Testis (tissue), 2 donors: ENCODE measurements at regions not wholly inside any gene's neighbourhood (a gene's known extent, or its start where the extent isn't known, plus 50 kb on each side); places are given as distances from the start of the nearest gene placed in this dataset.
"Not testable (repeated sequence)": the region's sequence is repeated elsewhere in the genome, so short reads cannot be mapped to it uniquely, and the experiment has no call there.

Experiments used
- DNase-seq: peaks from one replicate; pipeline ENCODE4 v3.0.0-alpha.2; 2019
- H3K27ac ChIP-seq, 2 donors: fragments of 200-600 bp; sonication (generic); one replicate each; pipeline ENCODE4 v1.5.1; 2019
- H3K27me3 ChIP-seq: fragments of 200-600 bp; sonication (generic); one replicate; pipeline ENCODE4 v1.5.1; 2019
- H3K36me3 ChIP-seq: fragments of 200-600 bp; sonication (generic); one replicate; pipeline ENCODE4 v1.5.1; 2017; ENCODE audit warnings: low read depth; ENCODE audit errors: missing control alignments
- H3K4me1 ChIP-seq: fragments of 200-600 bp; sonication (generic); one replicate; pipeline ENCODE4 v1.5.1; 2019
- H3K4me3 ChIP-seq, 2 donors: fragments of 200-600 bp; sonication (generic); one replicate each; pipeline ENCODE4 v1.5.1; 2017 to 2019
- H3K9me3 ChIP-seq: fragments of 200-600 bp; sonication (generic); one replicate; pipeline ENCODE4 v1.5.1; 2017
- CTCF ChIP-seq, 3 experiments: fragments of 450-650 bp in 2 of 3; fragments of 200-600 bp in 1 of 3; sonication (generic) in 1 of 3; IDR thresholded peaks; one replicate each; pipeline ENCODE4 v1.5.1; 2016 to 2019; ENCODE audit warnings: antibody characterized with exemption in 3 of 3, mild to moderate bottlenecking in 2 of 3, moderate library complexity in 1 of 3
- POLR2A ChIP-seq: fragments of 450-650 bp; IDR thresholded peaks from one replicate; pipeline ENCODE4 v1.6.1; 2017; ENCODE audit warnings: antibody characterized with exemption, mild to moderate bottlenecking, moderate library complexity
- WGBS, 2 donors: methylation state at CpG; one replicate each; pipeline ENCODE4 v1.1.5; 2018; 5-methylcytosine and 5-hydroxymethylcytosine counted together
- intact Hi-C: fragments of 100-400 bp; cut with DNase I; formaldehyde crosslinking; loops from one replicate; pipeline ENCODE4 v1.15.1; 2023; ENCODE audit warnings: low total_unique reads
- small RNA-seq, 2 donors: library from RNA; depleted of rRNA; stranded (forward); fragments of <200 nt; gene quantifications; one replicate each; pipeline ENCODE3, GENCODE V24; 2016

GRCh38 chr13:50761406-50761805 is 82.1 kb downstream of the DLEU7 start:
- no peak overlapping the region for H3K4me3 ChIP-seq
- no peaks in the 10 kb centered on the region for H3K27me3 ChIP-seq
- intact Hi-C loops, result no loop called here
- TF ChIP-seq CTCF (IDR thresholded peaks at IDR 0.05) (no peak), POLR2A (no peak)
- DNase-seq, result no peak
- WGBS, 2 donors, result 97 to 100% methylated on average over 1 of the region's 1 CpG
- no peaks in the 10 kb centered on the region for H3K36me3 ChIP-seq
- H3K27ac ChIP-seq, result no peak overlapping the region
- no peaks in the 10 kb centered on the region for H3K9me3 ChIP-seq
- H3K4me1 ChIP-seq, result no peaks in the 10 kb centered on the region

- intact Hi-C loops, result no loop called here
- no peak for DNase-seq
- Histone ChIP-seq H3K36me3 (no peaks in the 10 kb centered on the region), H3K4me3 (no peak overlapping the region), H3K27me3 (no peaks in the 10 kb centered on the region), H3K27ac (no peak overlapping the region), H3K9me3 (no peaks in the 10 kb centered on the region), H3K4me1 (no peaks in the 10 kb centered on the region)
- TF ChIP-seq POLR2A (no peak), CTCF (IDR thresholded peaks at IDR 0.05) (no peak)
- WGBS, 2 donors, result 88 to 92% methylated on average over 4 of the region's 4 CpGs
Measured at GRCh38 chr13:50762969-50763567, 80.4 kb downstream of the DLEU7 start.

- DNase-seq, result no peak
- Histone ChIP-seq H3K4me3 (no peak overlapping the region), H3K9me3 (no peaks in the 10 kb centered on the region), H3K4me1 (no peaks in the 10 kb centered on the region), H3K27me3 (no peaks in the 10 kb centered on the region), H3K27ac (no peak overlapping the region), H3K36me3 (no peaks in the 10 kb centered on the region)
- TF ChIP-seq CTCF (IDR thresholded peaks at IDR 0.05) (no peak), POLR2A (no peak)
- WGBS, 2 donors, result 66 to 75% methylated on average over 6 of the region's 6 CpGs
- intact Hi-C loops, result no loop called here
Measured at GRCh38 chr13:50766013-50766412, 77.5 kb downstream of the DLEU7 start.

- H3K9me3 ChIP-seq, result no peaks in the 10 kb centered on the region
- no peak overlapping the region for H3K4me3 ChIP-seq
- intact Hi-C loops, result no loop called here
- DNase-seq, result no peak
- no peak for TF ChIP-seq CTCF (IDR thresholded peaks at IDR 0.05)
- no peak for TF ChIP-seq POLR2A
- no peaks in the 10 kb centered on the region for H3K36me3 ChIP-seq
- WGBS, 2 donors, result 63 to 78% methylated on average over 1 to 3 of the region's 3 CpGs
- H3K27me3 ChIP-seq, result no peaks in the 10 kb centered on the region
- no peak overlapping the region for H3K27ac ChIP-seq
- H3K4me1 ChIP-seq, result no peaks in the 10 kb centered on the region
Measured at GRCh38 chr13:50766695-50767094, 76.8 kb downstream of the DLEU7 start.

GRCh38 chr13:50772881-50773280 is 70.6 kb downstream of the DLEU7 start:
- 91 to 92% methylated on average over 9 of the region's 9 CpGs for WGBS, 2 donors
- H3K36me3 ChIP-seq, DNase-seq, H3K4me1 ChIP-seq, H3K27me3 ChIP-seq, H3K27ac ChIP-seq, H3K4me3 ChIP-seq, H3K9me3 ChIP-seq, intact Hi-C loops: not testable (repeated sequence)

Small RNA genes in the stretch of these regions (small RNA-seq; reads per million reads assigned to genes)
- gene RF02109 (0 reads per million in 2 donors), gene RF02110 (0 reads per million in 2 donors)
